ENCODE measurements at regions not wholly inside any gene's neighbourhood (a gene's known extent, or its start where the extent isn't known, plus 50 kb on each side); places are given as distances from the start of the nearest gene placed in this dataset.

GRCh38 chr18:47566809-47567208, 315.3 kb upstream of the SKOR2 start:
- TF ChIP-seq POLR2A (IDR thresholded peaks at IDR 0.05) (no peak), CTCF (IDR thresholded peaks at IDR 0.05) (no peak)

All from right lobe of liver (tissue), 4 donors.